GM23248 (cell line): ENCODE measurements at regions not wholly inside any gene's neighbourhood (a gene's known extent, or its start where the extent isn't known, plus 50 kb on each side); places are given as distances from the start of the nearest gene placed in this dataset.

Source experiments
- DNase-seq: peaks from one replicate; pipeline ENCODE4 v3.0.0-alpha.2; 2015
- H2AFZ ChIP-seq: fragments of 200-600 bp; sonication (generic); 2 replicates; pipeline ENCODE4 v1.6.1; 2016; ENCODE audit warnings: antibody characterized with exemption
- H3F3A ChIP-seq: fragments of 200-600 bp; sonication (generic); 2 replicates; pipeline ENCODE4 v1.6.1; 2016; ENCODE audit warnings: mild to moderate bottlenecking, antibody characterized with exemption, mixed run types; ENCODE audit not compliant: insufficient read depth
- H3K27ac ChIP-seq: fragments of 200-600 bp; sonication (generic); 2 replicates; pipeline ENCODE4 v1.5.1; 2016; ENCODE audit warnings: mild to moderate bottlenecking
- H3K27me3 ChIP-seq: fragments of 200-600 bp; sonication (generic); replicated peaks from 2 replicates; pipeline ENCODE4 v1.6.1; 2016; ENCODE audit warnings: mild to moderate bottlenecking; ENCODE audit not compliant: insufficient read depth
- H3K36me3 ChIP-seq: fragments of 200-600 bp; sonication (generic); 2 replicates; pipeline ENCODE4 v1.6.1; 2016; ENCODE audit warnings: low read depth, mild to moderate bottlenecking
- H3K4me1 ChIP-seq: fragments of 200-600 bp; sonication (generic); 2 replicates; pipeline ENCODE4 v1.6.1; 2016; ENCODE audit warnings: mild to moderate bottlenecking; ENCODE audit not compliant: insufficient read depth
- H3K4me2 ChIP-seq: fragments of 200-600 bp; sonication (generic); one replicate; pipeline ENCODE4 v1.6.1; 2016; ENCODE audit warnings: mild to moderate bottlenecking; ENCODE audit not compliant: unreplicated experiment
- H3K4me3 ChIP-seq: fragments of 200-600 bp; sonication (generic); 2 replicates; pipeline ENCODE4 v1.5.1; 2016; ENCODE audit warnings: mild to moderate bottlenecking
- H3K79me2 ChIP-seq: fragments of 200-600 bp; sonication (generic); 2 replicates; pipeline ENCODE4 v1.6.1; 2016; ENCODE audit warnings: mild to moderate bottlenecking; ENCODE audit not compliant: insufficient read depth
- H3K9ac ChIP-seq: fragments of 200-600 bp; sonication (generic); 2 replicates; pipeline ENCODE4 v1.6.1; 2016; ENCODE audit warnings: mild to moderate bottlenecking
- H3K9me2 ChIP-seq: fragments of 200-600 bp; sonication (generic); 2 replicates; pipeline ENCODE4 v1.6.1; 2016; ENCODE audit warnings: mixed run types, mild to moderate bottlenecking, moderate library complexity; ENCODE audit not compliant: insufficient read depth
- H3K9me3 ChIP-seq: fragments of 200-600 bp; sonication (generic); one replicate; pipeline ENCODE4 v1.6.1; 2017; ENCODE audit warnings: low read depth
- H4K20me1 ChIP-seq: fragments of 200-600 bp; sonication (generic); 2 replicates; pipeline ENCODE4 v1.6.0; 2016; ENCODE audit not compliant: insufficient read depth
- EZH2 ChIP-seq: fragments of 200-600 bp; sonication (generic); IDR thresholded peaks from 2 replicates; pipeline ENCODE4 v1.6.1; 2018; ENCODE audit warnings: antibody characterized with exemption, mild to moderate bottlenecking; ENCODE audit not compliant: insufficient read depth, poor library complexity, severe bottlenecking
- EZH2phosphoT487 ChIP-seq: fragments of 200-600 bp; sonication (generic); IDR thresholded peaks from 2 replicates; pipeline ENCODE4 v1.6.1; 2018; ENCODE audit warnings: antibody characterized with exemption, moderate library complexity, mild to moderate bottlenecking, low read depth; ENCODE audit not compliant: insufficient read depth
- WGBS, 2 experiments: methylation state at CpG; one replicate each; pipeline ENCODE4 v1.1.6; 2015 to 2017; ENCODE audit warnings: low lambda C conversion rate in 2 of 2, low coverage in 1 of 2; ENCODE audit errors: missing lambda C conversion rate in 2 of 2; 5-methylcytosine and 5-hydroxymethylcytosine counted together
- in situ Hi-C: fragments of 300-500 bp; cut with MboI; formaldehyde crosslinking; loops from 2 replicates; pipeline ENCODE4 v1.15.0; 2020

DNA sequence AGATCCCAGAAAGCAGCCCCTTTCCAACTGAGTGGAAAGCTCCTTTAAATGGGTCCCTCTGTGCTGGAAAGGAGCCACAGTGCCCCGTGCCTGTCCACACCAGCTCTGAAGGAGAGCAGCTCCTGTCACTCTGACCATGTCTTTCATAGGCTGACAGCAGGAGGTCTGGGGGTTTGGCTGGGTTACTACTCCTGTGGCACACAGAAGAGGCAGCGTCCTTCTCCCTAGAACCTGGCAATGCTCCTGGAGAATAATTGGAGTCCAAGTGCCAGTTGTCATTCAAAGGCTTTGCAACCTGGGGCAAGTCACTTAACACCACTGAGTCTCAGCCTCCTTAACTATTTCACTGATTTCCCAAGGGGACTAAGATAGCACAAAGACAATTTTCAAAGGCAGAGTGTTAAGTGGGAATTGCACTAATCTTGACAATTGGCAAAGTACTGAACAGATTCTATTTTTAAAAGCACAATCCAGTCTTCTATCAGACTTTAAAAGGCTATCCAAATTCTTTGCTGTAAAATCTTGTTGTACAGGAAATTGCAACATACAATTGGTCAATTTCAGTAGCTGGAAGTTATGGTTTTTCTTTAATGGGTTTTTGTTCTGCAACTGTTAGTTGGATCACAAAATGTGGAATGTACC, 457.2 kb downstream of the KIF16B start:
- in situ Hi-C loops, result no loop called here
- Histone ChIP-seq H3K4me2 (no peak overlapping the region), H3K27ac (no peak overlapping the region), H3F3A (no peaks in the 10 kb centered on the region), H3K9ac (no peak overlapping the region), H3K4me3 (no peak overlapping the region), H3K36me3 (no peaks in the 10 kb centered on the region), H4K20me1 (no peaks in the 10 kb centered on the region), H3K9me3 (no peaks in the 10 kb centered on the region), H3K4me1 (no peaks in the 10 kb centered on the region), H3K9me2 (no peaks in the 10 kb centered on the region), H2AFZ (no peak overlapping the region), H3K79me2 (no peaks in the 10 kb centered on the region), H3K27me3 (no peaks in the 10 kb centered on the region)
- TF ChIP-seq EZH2phosphoT487, result no peak
- DNase-seq, result no peak
- WGBS, 2 experiments, result 0% methylated on average over 2 of the region's 2 CpGs

DNA sequence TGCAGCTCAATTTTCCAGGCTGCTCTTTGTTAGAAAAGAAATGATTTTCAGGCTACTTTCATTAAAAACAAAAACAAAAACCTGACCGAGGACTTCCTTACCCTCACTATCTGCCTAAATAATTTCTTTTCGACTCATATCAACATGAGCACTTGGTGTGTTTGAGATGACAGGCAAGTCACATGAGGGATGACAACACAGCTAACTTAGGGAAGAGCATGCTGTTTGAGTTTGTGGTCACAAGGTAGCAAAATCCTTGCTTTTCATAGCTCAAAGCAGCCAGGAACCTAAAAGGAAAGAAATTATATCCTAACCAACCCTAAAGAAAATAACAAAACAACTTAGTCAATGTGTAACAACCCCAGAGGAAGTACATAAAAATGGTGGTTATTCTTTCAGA, 459.5 kb downstream of the KIF16B start:
- no peaks in the 10 kb centered on the region for H3K4me1 ChIP-seq
- no peak overlapping the region for H3K4me2 ChIP-seq
- H3K9me2 ChIP-seq, result no peaks in the 10 kb centered on the region
- H3K27ac ChIP-seq, result no peak overlapping the region
- H2AFZ ChIP-seq, result no peak overlapping the region
- no peaks in the 10 kb centered on the region for H3K9me3 ChIP-seq
- H4K20me1 ChIP-seq, result no peaks in the 10 kb centered on the region
- no peak for TF ChIP-seq EZH2
- no peak for TF ChIP-seq EZH2phosphoT487
- H3K79me2 ChIP-seq, result no peaks in the 10 kb centered on the region
- H3K4me3 ChIP-seq, result no peak overlapping the region
- in situ Hi-C loops, result no loop called here
- WGBS, 2 experiments, result 13 to 17% methylated on average over 2 of the region's 2 CpGs
- H3F3A ChIP-seq, result no peaks in the 10 kb centered on the region
- H3K36me3 ChIP-seq, result no peaks in the 10 kb centered on the region
- DNase-seq, result no peak
- H3K27me3 ChIP-seq, result no peaks in the 10 kb centered on the region
- H3K9ac ChIP-seq, result no peak overlapping the region

DNA sequence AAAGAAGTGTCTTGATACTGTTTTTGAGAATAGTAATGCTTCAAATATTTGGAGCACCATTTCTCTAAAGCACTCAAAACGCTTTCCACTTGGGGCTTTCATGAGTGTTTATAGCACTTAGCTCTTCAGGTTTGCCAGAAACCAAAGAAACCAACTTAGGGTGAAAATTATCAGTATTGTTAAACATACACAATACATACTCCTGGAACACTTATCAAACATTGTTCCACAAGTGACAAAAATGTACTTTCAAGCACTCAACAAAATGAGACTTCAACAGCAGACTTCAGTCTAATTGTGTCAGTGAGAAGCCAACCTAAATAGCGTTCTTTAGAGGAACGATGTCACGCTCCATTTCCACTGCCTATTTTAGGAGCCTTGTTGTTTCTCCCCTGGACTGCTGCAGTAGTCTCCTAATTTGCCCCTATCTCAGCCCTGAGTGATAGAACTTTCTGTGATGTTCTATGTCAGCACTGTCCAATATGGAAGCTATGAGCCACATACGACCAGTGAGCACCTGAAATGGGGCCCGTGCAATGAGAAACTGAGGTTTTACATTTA, 461.3 kb downstream of the KIF16B start:
- H3K79me2 ChIP-seq, result no peaks in the 10 kb centered on the region
- H3K36me3 ChIP-seq, result no peaks in the 10 kb centered on the region
- H3F3A ChIP-seq, result no peaks in the 10 kb centered on the region
- no peak overlapping the region for H3K27ac ChIP-seq
- TF ChIP-seq EZH2 (no peak), EZH2phosphoT487 (no peak)
- H3K9ac ChIP-seq, result no peak overlapping the region
- no peaks in the 10 kb centered on the region for H4K20me1 ChIP-seq
- H3K9me2 ChIP-seq, result no peaks in the 10 kb centered on the region
- WGBS, 2 experiments, result 44 to 54% methylated on average over 6 of the region's 6 CpGs
- no peaks in the 10 kb centered on the region for H3K4me1 ChIP-seq
- H3K4me3 ChIP-seq, result no peak overlapping the region
- H3K9me3 ChIP-seq, result no peaks in the 10 kb centered on the region
- H3K27me3 ChIP-seq, result no peaks in the 10 kb centered on the region
- no peak for DNase-seq
- H2AFZ ChIP-seq, result no peak overlapping the region
- H3K4me2 ChIP-seq, result no peak overlapping the region
- in situ Hi-C loops, result no loop called here

DNA sequence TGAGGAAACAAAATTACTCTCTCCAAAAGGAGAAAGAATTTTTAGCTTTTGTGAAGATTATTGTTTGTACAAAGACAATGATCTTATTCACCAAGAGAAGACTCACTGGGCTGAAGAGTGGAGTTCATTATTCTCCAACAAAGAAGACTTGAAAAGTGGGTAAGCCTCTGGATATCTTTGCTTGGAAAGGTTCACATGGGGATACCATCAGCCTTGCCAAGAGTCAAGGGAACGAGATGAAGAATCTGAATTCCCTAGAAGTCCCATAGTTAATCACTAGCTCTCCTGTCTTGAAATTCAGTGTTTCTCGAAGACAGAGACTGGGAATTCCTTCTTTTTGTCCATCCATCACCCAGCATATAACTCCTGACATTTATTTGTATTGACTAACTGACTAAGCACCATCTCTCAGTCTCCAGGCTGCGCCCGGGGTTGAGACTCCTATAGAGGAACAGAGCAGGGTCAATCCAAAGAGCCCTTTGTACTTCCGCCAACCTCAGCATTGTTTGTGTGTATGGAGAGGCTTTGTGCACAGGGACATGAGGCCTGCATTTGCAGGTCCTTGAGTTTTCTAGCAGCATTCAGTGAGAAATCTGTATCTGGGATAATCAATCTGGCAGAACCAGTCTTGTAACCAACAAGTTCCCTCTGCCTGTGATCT, 461.9 kb downstream of the KIF16B start:
- TF ChIP-seq EZH2phosphoT487 (no peak), EZH2 (no peak)
- H3K4me3 ChIP-seq, result no peak overlapping the region
- no peaks in the 10 kb centered on the region for H3K36me3 ChIP-seq
- no peaks in the 10 kb centered on the region for H3K9me2 ChIP-seq
- DNase-seq, result no peak
- WGBS, 2 experiments, result 18 to 35% methylated on average over 5 of the region's 5 CpGs
- in situ Hi-C loops, result no loop called here
- no peak overlapping the region for H3K27ac ChIP-seq
- no peaks in the 10 kb centered on the region for H4K20me1 ChIP-seq
- no peaks in the 10 kb centered on the region for H3K9me3 ChIP-seq
- H2AFZ ChIP-seq, result no peak overlapping the region
- H3K9ac ChIP-seq, result no peak overlapping the region
- no peak overlapping the region for H3K4me2 ChIP-seq
- no peaks in the 10 kb centered on the region for H3K4me1 ChIP-seq
- no peaks in the 10 kb centered on the region for H3K79me2 ChIP-seq
- no peaks in the 10 kb centered on the region for H3F3A ChIP-seq
- no peaks in the 10 kb centered on the region for H3K27me3 ChIP-seq
